NCI-H2196 (cell line): ENCODE measurements at regions not wholly inside any gene's neighbourhood (a gene's known extent, or its start where the extent isn't known, plus 50 kb on each side); places are given as distances from the start of the nearest gene placed in this dataset.

ENCODE experiments used
- DNase-seq: peaks from one replicate; lab custom pipeline; 2025; ENCODE audit not compliant: unreplicated experiment; lab: John Stamatoyannopoulos, UW

- no peak for DNase-seq
Observed at GRCh38 chr2:176641436-176641835, 372.2 kb downstream of the MTX2 start.

GRCh38 chr2:176642074-176642473 is 372.8 kb downstream of the MTX2 start:
- DNase-seq, result no peak

- no peak for DNase-seq
Observed at GRCh38 chr2:176643646-176644045, 374.4 kb downstream of the MTX2 start.

- DNase-seq, result no peak
Observed at GRCh38 chr2:176645494-176645893, 376.3 kb downstream of the MTX2 start.

- DNase-seq, result no peak
Observed at GRCh38 chr2:176646033-176646615, 376.9 kb downstream of the MTX2 start.

GRCh38 chr2:176647325-176648165 is 378.3 kb downstream of the MTX2 start:
- DNase-seq, result no peak

GRCh38 chr2:176648700-176649297 is 379.6 kb downstream of the MTX2 start:
- DNase-seq, result no peak

GRCh38 chr2:176650104-176650837 is 381.0 kb downstream of the MTX2 start:
- no peak for DNase-seq

- DNase-seq, result no peak
Observed at GRCh38 chr2:176650838-176651555, 381.8 kb downstream of the MTX2 start.

- DNase-seq, result peak; percentile 70
Observed at GRCh38 chr2:176652300-176653182, 383.3 kb downstream of the MTX2 start.

GRCh38 chr2:176653479-176654443 is 384.5 kb downstream of the MTX2 start:
- DNase-seq, result peak; percentile 39

- DNase-seq, result no peak
Observed at GRCh38 chr2:176656038-176656775, 387.0 kb downstream of the MTX2 start.

- no peak for DNase-seq
Observed at GRCh38 chr2:176656776-176657140, 387.5 kb downstream of the MTX2 start.

- DNase-seq, result no peak
Observed at GRCh38 chr2:176657393-176657792, 388.2 kb downstream of the MTX2 start.

GRCh38 chr2:176658708-176659107 is 389.5 kb downstream of the MTX2 start:
- DNase-seq, result no peak

- no peak for DNase-seq
Observed at GRCh38 chr2:176662753-176663152, 393.5 kb downstream of the MTX2 start.

- no peak for DNase-seq
Observed at GRCh38 chr2:176664478-176664877, 395.2 kb downstream of the MTX2 start.

GRCh38 chr2:176665086-176665485 is 395.8 kb downstream of the MTX2 start:
- no peak for DNase-seq
